ENCODE measurements at regions not wholly inside any gene's neighbourhood (a gene's known extent, or its start where the extent isn't known, plus 50 kb on each side); places are given as distances from the start of the nearest gene placed in this dataset.
"Not testable (repeated sequence)": the region's sequence is repeated elsewhere in the genome, so short reads cannot be mapped to it uniquely, and the experiment has no call there.

DNA sequence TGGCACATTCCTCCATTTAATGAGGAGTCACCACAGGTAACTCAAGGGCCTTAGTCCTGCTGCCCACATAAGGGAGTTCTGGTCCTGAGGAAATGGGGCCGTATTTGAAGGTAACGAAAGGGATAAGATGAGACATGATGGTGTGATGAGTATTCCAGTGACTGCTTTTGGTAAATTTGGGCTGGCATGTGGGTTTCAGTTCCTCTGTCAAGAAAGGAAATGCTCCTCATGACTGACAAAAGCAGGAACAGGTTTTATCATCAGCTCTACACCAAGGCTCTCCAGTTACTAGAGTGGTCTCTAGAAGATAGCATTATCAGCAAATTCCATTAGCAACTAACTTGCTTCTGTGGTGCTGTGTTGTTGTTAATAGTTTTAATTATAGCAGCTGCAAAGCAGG lies 161.8 kb upstream of the PTPN20 start:
- peak; percentile 54 for DNase-seq

DNA sequence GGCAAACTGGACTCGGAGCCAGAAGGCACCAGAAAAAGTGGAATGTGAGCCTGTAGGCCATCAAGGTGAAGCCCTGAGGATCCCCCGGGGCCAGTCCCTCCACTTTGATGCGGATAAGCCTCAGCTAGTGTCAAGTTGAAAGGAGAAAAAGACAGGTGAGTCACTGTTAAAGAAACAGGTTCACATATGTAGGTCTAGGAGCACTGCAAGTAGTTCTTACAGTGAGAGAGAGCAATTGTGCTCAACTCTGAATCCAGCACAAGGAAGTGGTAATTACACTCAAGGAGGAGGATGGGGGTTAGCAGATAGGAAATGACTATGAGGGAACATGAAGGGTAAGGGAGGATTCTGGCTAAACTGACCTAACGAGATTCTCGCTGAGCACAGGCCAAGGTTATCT lies 157.5 kb upstream of the PTPN20 start:
- not testable (repeated sequence) for DNase-seq

DNA sequence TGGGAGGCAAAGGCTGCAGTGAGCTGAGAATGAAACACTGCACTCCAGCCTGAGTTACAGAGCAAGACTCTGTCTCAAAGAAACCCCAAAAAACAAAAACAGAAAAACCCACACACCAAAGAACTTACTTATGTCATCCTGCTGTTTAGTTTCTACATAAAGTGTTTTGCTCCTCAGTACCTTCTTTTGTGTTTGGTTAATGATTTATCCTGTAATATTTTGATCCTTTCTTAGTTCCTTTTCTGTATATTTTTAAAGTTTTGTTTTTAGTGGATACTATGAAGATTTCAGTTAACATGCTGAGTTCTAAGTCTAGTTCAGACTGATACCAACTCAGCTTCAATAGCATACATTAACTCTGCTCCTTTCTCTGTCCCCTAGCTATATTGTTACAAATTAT lies 149.8 kb upstream of the PTPN20 start:
- DNase-seq, result not testable (repeated sequence)

DNA sequence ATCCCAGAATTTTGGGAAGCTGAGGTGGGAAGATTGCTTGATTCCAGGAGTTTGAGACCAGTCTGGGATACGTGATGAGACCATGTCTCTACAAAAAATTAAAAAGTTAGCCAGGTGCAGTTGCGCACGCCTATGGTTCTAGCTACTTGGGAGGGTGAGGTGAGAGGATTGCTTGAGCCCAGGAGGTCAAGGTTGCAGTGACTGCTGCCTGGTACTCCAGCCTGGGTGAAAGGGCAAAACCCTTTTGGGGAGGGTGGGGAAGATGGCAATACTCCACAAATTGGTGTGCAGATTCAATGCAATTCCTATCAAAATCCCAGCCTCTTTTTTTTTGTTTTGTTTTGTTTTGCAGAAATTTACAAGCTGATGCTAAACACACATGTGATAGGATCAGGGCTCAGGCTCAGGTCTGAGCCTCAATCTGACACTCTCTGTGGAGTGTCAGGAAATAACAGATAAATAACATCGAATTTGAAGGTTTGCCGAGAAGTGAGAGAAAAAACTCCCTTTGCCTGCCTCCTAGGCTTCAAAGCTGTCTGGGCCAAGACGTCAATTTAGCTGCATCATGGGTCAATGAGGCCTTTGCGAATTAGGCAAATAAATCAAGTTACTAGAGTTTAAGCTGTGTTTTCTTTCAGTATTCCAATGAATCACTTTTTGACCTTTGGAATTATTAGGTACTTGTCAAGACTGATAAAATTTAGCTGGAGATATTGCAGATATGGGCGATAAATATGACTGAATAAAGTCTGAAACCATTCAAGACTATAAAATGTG lies 142.5 kb upstream of the PTPN20 start:
- not testable (repeated sequence) for DNase-seq

GRCh38 chr10:46773178-46773896 lies 137.9 kb upstream of the PTPN20 start:
- DNase-seq, result not testable (repeated sequence)

- DNase-seq, result not testable (repeated sequence)
Observed at GRCh38 chr10:46773897-46774236, 137.4 kb upstream of the PTPN20 start.

- not testable (repeated sequence) for DNase-seq
Observed at GRCh38 chr10:46774366-46774765, 136.9 kb upstream of the PTPN20 start.

DNA sequence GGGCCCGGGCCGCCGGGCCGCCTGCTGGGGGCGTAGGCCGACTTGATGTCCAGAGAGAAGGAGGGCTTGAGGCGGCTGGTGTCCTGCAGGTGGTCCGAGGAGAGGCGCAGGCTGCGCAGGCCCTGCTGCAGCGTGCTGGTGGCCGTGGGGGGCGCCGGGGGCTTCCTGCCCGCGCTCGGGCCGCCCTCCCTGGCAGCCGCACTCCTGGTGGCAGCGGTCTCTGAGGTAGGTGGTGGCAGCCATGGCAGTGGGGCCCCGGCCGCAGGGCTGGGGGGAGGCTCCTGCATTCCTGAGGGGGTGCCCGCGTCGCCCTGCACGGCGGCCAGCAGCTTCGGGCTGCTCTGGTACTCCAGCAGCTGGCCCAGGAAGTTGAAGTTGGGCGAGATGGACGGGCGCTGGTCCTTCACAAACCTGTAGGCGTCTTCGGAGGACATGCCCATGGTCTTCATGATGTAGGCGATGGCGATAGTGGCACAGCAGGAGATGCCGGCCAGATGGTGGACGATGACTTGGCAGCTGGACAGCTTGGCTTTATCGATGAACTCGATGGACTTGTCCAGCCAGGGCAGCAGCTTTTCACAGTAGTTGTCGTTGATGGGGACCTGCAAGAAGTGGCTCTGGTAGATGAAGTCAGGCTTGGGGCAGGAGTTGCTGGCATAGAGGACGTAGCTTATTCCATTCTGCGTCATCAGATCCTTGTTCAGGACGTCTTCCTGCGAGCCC lies 136.1 kb upstream of the PTPN20 start:
- not testable (repeated sequence) for DNase-seq

DNA sequence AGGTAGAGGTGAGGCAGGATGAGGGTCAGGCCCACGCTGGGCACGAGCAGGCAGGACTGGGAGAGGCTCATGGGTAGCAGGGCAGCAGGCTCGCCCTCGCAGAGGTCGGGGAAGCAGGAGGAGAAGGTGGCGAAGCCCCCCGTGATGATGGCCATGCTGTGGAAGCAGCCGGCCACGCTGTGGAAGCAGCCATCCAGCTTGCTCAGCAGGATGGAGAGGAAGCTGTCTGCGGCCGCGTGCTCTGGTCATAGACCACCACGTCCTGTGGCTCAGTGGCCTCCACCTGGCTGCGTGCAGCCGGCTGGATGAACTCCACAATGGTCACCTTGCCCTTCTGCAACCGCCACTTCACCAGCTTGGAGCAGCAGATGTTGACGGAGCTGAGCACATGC lies 135.6 kb upstream of the PTPN20 start:
- not testable (repeated sequence) for DNase-seq

- not testable (repeated sequence) for DNase-seq
Observed at GRCh38 chr10:46779571-46779970, 131.7 kb upstream of the PTPN20 start.

DNA sequence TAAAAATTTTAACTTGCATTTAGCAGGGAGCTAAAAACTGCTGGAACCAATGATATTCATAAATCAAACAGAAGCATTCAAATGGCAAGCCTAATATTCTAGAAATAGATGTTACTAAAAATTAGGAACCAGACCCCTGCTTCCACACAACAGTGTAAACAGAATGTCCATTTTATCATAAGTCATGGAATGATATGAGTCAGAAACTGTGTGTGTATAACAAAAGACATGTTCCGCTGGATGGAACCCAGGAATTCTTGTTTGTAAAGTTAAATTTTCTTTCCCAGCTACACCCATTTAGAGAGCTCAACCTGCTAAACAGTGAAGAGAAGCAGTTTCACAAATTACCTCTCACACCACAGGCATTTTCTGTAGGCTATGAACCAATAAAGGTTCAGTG lies 131.1 kb upstream of the PTPN20 start:
- DNase-seq, result not testable (repeated sequence)

DNA sequence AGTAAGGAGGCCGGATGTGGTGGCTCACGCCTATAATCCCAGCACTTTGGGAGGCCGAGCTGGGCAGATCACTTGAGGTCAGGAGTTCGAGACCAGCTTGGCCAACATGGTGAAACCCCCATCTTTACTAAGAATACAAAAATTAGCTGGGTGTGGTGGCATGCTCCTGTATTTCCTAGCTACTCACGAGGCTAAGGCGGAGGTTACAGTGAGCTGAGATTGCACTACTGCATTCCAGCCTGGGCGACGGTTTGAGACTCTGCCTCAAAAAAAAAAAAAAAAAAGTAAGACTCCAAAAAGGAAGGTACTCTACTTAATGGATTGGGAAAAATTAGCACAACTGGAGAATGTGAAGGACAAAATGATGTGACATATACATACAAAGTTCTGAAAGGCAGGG lies 130.2 kb upstream of the PTPN20 start:
- DNase-seq, result not testable (repeated sequence)

GRCh38 chr10:46782001-46782874 lies 129.0 kb upstream of the PTPN20 start:
- DNase-seq, result peak; percentile 43

DNA sequence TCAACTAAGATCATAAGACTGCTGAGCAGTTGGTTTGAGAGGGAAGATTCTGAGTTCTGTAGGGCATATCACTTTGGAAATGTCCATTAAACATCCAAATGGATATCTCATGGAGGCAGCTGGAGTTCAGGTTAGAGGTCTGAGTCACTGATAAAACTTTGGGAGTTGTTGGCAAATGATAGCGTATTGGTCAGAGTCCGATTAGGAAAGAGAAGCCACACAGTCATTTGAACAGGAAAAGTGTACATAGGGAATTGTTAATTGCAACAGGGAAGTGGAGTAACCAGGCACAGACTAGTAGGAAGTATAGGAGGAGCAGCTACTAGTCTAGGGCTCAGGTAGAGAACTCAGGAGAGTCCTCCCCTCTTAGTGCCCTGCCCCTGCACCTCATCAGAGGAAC lies 126.6 kb upstream of the PTPN20 start:
- not testable (repeated sequence) for DNase-seq

DNA sequence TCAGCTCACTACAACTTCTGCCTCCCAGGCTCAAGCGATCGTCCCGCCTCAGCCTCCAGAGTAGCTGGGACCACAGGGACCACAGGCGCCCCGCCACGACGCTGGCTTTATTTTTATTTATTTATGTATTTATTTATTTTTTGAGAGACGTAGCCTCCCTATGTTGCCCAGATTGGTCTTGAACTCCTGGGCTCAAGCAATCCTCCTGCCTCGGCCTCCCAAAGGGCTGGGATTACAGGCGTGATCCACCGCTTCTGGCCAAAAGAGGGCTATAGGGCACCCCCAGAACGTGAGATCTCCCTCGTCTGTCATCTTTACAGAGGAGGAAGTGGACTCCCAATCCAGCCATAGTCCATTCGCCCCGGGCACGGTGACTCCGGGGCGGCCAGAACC lies 125.1 kb upstream of the PTPN20 start:
- not testable (repeated sequence) for DNase-seq

- DNase-seq, result peak; percentile 80
Observed at GRCh38 chr10:46786518-46787320, 124.5 kb upstream of the PTPN20 start.

DNA sequence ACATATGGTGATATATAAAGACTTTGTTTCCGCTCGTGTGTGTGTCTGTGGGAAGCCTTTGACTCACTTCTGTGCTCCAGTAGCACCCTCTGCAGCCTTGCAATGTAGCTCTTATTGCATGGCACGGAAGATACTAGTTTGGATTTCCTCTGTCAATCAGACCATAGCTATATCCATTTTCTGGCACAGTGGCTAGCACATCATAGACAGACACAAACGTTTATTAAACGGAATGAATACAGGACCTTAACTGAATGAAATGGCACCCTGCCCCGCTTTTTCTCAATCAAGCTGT lies 124.0 kb upstream of the PTPN20 start:
- peak; percentile 72 for DNase-seq

GRCh38 chr10:46792657-46793357 lies 118.4 kb upstream of the PTPN20 start:
- not testable (repeated sequence) for DNase-seq

DNA sequence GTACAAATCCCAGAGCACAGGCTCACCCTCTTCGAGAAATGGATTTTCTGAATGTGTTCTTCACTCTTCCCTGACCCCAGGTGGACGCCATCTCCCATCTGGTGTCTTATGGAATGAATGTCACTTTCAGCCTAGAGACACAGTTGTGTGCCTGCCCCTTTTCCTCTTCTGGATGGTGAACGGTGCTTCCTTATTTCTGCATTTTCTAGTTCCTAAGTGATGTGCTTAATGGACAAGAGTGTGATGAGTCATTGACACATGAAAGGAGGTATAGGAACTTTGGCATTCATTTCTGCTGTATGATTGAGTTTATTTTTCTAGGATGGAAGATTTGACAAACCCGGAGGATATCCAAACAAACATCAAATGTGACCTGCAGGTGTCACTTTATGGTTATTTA lies 114.9 kb upstream of the PTPN20 start:
- not testable (repeated sequence) for DNase-seq

GRCh38 chr10:46802010-46802409 lies 109.2 kb upstream of the PTPN20 start:
- DNase-seq, result not testable (repeated sequence)

GRCh38 chr10:46803082-46803481 lies 108.1 kb upstream of the PTPN20 start:
- DNase-seq, result not testable (repeated sequence)
